HT1080 (cell line): ENCODE measurements at regions not wholly inside any gene's neighbourhood (a gene's known extent, or its start where the extent isn't known, plus 50 kb on each side); places are given as distances from the start of the nearest gene placed in this dataset.
"Not testable (repeated sequence)": the region's sequence is repeated elsewhere in the genome, so short reads cannot be mapped to it uniquely, and the experiment has no call there.

Source experiments
- DNase-seq: peaks from one replicate; pipeline ENCODE4 v3.0.0-alpha.2; 2015; ENCODE audit warnings: low read depth

DNA sequence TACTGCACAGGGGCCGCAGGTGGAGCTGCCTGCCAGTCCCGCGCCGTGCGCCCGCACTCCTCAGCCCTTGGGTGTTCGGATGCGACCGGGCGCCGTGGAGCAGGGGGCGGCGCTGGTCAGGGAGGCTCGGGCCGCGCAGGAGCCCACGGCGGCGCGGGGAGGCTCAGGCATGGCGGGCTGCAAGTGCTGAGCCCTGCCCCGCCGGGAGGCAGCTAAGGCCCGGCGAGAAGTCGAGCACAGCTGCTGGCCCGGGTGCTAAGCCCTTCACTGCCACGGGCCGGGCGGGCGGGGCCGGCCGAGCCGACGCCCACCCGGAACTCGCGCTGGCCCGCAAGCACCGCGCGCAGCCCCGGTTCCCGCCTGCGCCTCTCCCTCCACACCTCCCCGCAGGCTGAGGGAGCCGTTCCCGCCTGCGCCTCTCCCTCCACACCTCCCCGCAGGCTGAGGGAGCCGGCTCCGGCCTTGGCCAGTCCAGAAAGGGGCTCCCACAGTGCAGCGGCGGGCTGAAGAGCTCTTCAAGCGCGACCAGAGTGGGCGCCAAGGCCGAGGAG is 653.7 kb downstream of the NR2F2 start:
- not testable (repeated sequence) for DNase-seq

DNA sequence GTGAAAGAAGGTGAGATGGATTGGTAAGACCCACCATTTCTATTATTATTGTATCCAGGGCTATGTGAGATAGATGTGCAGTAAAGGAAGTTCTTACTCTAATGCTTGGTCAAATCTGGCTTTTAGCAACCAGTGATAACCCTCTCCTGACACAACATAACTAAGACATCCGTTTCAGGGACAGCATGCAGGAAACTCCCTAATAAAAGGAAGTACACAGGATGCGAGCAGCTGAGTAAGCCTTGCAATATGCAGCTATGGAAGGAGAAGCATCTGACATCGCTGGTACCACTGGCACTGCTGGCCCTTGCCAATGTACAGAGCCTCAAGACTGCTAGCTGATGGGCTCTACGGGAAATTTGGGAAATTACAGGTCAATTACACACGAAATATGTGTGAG is 662.3 kb downstream of the NR2F2 start:
- peak; percentile 29 for DNase-seq

DNA sequence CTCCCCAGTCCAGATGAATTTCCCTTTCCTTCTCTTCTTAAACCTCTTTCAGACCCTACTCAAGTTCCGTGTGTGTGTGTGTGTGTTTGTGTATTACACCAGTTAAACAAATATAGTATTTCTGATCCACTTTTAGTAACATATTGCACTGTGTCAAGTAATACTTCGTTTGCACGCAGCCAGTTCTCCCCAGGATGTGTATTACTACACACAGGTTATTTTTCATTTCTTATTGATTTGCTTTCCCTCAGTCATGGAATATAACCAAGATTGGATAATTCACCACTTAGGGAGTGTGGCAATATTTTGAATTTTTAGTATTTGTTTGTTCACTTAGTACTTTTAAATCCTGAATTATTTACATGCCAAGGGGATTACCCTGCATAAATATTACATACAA is 667.0 kb downstream of the NR2F2 start:
- DNase-seq, result no peak

- peak; percentile 73 for DNase-seq
Observed at GRCh38 chr15:97009031-97009431, 678.5 kb downstream of the NR2F2 start.

DNA sequence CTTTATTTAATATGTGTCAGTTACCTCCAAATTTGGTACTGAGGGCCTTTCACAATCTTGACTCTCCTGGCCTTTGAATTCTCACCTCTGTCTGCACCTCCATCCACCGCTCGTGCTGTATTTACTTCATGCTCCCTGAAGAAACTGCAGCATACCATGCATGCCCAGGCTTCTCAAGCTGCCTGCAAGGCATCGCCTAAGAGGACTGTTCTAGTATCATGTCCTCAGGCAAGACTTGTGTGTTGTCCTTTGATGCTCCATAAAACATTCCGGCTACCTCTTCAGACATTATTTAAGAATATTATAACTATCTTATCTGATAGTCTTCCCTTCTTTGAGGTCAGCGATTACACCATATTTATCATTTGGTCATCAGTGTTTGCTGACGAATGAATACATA is 682.5 kb downstream of the NR2F2 start:
- DNase-seq, result no peak

DNA sequence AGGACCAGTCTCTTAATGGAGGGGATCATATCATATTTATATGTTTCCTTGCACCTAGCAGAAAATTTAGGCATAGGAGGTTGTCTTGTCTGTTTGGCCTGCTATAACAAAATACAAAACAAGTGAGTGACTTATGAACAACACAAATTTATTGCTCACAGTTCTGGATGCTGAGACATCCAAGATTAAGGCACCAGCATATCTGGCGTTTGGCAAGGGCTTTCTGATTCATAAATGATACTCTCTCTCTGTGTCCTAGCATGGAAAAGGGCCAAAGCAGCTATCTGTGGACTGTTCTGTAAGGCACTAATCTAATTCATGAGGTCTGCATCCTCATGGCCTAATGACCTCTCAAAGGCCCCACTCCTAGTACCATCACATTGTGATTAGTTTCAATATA is 683.0 kb downstream of the NR2F2 start:
- no peak for DNase-seq

- DNase-seq, result peak; percentile 19
Observed at GRCh38 chr15:97014001-97014400, 683.5 kb downstream of the NR2F2 start.

- DNase-seq, result no peak
Observed at GRCh38 chr15:97023488-97023844, 693.0 kb downstream of the NR2F2 start.

DNA sequence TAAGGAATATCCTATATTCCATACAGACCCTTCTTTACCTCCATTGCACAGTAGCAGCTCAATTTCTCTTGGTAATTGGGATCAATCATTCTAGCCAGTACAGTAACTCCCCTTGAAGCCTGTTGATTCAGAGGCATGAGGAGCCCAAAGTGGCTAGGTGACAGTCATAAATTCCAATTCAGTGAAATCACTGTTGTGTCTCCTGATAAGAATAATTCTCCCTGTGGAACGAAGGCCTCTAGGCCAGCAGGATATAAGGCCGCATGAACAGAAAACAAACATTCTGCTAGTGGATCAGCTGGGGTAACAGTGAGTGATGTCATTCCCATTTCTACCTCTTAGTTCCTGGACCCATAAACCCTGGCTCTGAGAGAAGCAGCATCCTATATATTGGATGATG is 696.3 kb downstream of the NR2F2 start:
- peak; percentile 2 for DNase-seq

- no peak for DNase-seq
Observed at GRCh38 chr15:97027772-97028171, 697.3 kb downstream of the NR2F2 start.

DNA sequence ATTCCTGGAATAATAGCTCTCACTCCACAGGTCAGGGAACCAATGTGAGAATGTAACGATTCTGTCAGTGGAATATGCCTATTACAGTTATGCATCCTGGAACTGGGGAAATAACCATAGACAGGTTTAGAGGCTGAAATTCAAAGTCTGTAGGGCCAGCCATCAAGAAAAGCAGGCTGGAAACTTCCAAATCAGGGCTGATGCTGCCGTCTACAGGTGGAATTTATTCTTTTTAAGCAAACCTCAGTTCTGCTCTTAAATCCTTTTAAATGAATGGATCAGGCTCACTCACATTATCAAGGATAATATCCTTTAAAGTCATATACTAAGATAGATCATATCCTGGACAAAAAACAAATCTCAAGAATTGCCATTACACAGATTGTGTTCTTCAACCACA is 699.8 kb downstream of the NR2F2 start:
- no peak for DNase-seq

- DNase-seq, result peak; percentile 57
Observed at GRCh38 chr15:97036301-97036700, 705.8 kb downstream of the NR2F2 start.

DNA sequence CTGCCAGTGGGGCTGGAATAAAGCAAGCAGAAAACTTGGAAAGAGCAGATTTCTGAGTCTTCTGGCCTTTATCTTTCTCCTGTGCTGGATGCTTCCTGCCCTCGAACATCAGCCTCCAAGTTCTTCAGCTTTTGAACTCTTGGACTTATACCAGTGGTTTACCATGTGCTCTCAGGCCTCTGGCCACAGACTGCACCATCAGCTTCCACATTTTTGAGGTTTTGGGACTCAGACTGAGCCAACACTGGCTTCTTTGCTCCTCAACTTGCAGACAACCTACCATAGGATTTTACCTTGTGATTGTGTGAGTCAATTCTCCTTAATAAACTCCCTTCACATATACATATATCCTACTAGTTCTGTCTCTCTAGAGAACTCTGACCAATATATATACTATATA is 706.6 kb downstream of the NR2F2 start:
- DNase-seq, result peak; percentile 7

DNA sequence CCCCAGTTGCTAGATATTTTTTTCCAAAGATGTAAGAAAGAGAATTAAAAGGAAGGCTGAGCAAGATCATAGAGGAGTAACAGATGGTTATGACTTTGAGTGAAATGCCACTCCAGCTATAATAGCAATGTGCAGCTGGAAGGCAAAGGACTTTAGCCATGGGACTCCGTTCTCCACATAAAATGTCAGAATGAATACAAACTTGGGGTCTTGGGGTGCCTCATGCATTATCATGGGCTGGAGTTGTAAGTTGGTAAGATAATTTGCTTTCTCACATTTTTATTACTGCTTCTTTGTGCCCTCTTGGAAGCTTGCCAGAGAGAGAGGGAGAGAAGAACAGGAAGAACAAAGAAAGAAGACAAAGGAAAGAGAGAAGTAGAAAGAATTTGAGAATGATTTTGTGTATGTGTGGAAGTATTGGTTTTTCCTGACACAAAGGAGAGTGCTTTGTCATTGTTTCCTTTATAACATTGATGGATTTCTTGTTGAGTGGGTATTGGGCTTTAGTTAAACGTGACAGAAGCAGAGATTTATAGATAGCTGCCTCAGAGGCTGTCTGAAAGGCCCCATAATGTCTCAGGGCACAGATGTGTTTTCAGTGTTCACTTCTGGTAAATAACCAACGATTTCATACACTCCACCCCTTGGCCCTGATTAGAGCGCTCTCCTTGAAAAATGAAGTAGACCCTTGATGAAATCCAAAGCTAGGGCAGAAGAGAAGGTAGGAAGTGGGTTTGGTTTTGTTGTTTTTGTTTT is 715.3 kb downstream of the NR2F2 start:
- no peak for DNase-seq

GRCh38 chr15:97052513-97052912 is 722.0 kb downstream of the NR2F2 start:
- DNase-seq, result no peak

DNA sequence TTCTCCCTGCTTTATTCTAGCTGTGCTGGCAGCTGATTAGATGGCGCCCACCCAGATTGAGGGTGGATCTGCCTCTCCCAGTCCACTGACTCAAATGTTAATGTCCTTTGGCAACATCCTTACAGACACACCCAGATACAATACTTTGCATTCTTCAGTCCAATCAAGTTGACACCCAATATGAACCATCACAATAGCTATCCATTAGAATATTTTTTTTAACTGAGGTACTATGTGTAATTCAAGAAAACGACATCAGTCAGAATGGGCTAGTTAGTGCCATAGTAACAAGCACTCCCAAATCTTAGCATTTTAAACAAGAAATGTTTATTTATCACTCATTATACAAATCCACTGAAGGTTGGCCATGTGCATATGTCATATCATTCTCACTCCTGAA is 723.1 kb downstream of the NR2F2 start:
- no peak for DNase-seq

DNA sequence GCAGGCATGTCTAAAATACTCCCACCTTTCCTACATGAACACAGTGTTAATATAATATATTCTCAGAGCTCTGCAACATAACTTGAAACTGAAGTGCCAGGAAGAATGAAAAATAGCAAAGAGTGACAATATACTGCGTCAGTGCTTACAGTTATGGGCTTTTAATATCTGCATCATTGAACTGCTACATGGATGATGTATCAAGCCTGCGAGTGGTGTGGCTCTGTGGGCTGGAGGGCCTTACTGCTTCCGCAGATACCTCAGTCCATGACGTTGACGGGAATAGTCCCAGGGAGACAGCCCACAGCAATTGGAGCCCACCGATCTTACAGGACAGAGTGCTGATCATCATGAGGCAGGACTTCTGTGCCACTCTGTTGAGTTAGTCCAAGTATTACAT is 727.0 kb downstream of the NR2F2 start:
- DNase-seq, result no peak

- DNase-seq, result no peak
Observed at GRCh38 chr15:97059281-97059680, 728.8 kb downstream of the NR2F2 start.

DNA sequence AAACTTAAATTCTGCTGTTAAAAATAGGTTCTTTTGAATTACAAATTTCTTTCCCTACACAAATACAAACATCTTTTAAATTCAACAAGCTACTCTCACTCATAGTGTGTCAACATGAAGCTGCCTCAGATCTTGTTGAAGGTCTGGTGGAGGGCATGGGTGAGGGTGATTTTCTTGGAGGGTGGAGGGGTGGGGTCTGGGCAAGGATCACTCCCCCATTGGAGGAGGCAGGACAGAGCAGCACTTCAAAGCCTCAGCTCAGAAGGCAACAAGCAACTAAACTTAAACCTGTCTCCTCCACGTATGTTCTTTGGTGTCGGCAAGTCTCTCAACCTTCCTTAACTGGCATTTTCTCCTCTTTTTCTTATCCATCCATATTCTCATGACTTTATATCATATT is 730.9 kb downstream of the NR2F2 start:
- no peak for DNase-seq

DNA sequence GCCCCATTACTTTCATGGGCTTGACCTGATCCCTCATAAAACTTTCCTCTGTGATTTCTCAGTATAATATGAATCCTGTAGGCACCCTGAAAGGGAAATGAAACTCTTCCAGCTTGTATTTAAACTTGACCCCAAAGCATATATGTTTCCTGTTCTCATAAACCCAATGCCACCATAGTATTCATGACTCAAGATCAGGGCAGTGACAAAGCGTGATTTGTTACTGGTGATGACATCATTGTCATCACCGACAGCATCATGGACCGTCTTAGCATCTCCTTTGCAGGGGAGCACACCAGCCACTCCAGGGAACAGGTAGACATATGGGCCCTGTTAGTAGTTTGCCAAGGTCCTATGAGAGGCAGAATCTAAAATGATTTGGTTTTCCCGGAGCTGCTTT is 741.2 kb downstream of the NR2F2 start:
- DNase-seq, result no peak

GRCh38 chr15:97072545-97072944 is 742.0 kb downstream of the NR2F2 start:
- no peak for DNase-seq

DNA sequence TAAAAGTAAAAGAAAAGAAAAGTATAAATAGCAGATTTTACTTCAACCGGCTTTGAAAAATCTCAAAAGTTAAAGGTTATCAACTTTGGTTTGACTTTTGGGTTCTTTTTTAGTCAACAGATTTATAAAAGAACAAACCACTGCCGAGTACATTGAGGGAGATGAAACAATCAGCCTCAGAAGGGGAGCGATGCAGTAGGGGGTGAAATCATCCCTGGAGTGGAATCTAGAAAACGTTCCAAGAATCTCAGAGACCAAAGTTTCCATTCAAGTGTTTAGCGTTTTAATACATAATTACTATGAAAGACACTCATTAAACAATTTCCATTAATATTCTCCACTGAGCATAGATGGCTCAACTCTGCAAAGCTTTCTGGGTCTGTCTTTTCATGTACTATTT is 745.5 kb downstream of the NR2F2 start:
- DNase-seq, result no peak

- DNase-seq, result no peak
Observed at GRCh38 chr15:97077975-97078374, 747.5 kb downstream of the NR2F2 start.

- DNase-seq, result no peak
Observed at GRCh38 chr15:97078591-97078990, 748.1 kb downstream of the NR2F2 start.
